ENCODE measurements at regions not wholly inside any gene's neighbourhood (a gene's known extent, or its start where the extent isn't known, plus 50 kb on each side); places are given as distances from the start of the nearest gene placed in this dataset.

- intact Hi-C loops (cut with DNase I; ENCODE audit: low total_unique reads), result no loop called here
- TF ChIP-seq CTCF (IDR thresholded peaks at IDR 0.05), result no peak
- no peaks in the 10 kb centered on the region for H3K4me1 ChIP-seq
Measured at GRCh38 chr7:13093160-13093559, 405.7 kb downstream of the ARL4A start.

GRCh38 chr7:13097499-13097898 is 410.1 kb downstream of the ARL4A start:
- TF ChIP-seq CTCF (IDR thresholded peaks at IDR 0.05), result no peak
- no peaks in the 10 kb centered on the region for H3K36me3 ChIP-seq
- no peak overlapping the region for H3K27ac ChIP-seq
- no peaks in the 10 kb centered on the region for H3K4me1 ChIP-seq
- no peaks in the 10 kb centered on the region for H3K9me3 ChIP-seq
- DNase-seq, result no peak
- H3K27me3 ChIP-seq, result no peaks in the 10 kb centered on the region
- H3K4me3 ChIP-seq, result no peak overlapping the region
- intact Hi-C loops (cut with DNase I; ENCODE audit: low total_unique reads), result no loop called here

More at GRCh38 chr7:13093160-13093559, 405.7 kb downstream of the ARL4A start:
- Histone ChIP-seq H3K9me3 (no peaks in the 10 kb centered on the region), H3K36me3 (no peaks in the 10 kb centered on the region), H3K27ac (no peak overlapping the region), H3K4me3 (no peak overlapping the region), H3K27me3 (no peaks in the 10 kb centered on the region)
- no peak for DNase-seq

- intact Hi-C loops (cut with DNase I; ENCODE audit: low total_unique reads), result no loop called here
- no peak overlapping the region for H3K27ac ChIP-seq
Measured at GRCh38 chr7:13098161-13098560, 410.7 kb downstream of the ARL4A start.

GRCh38 chr7:13099154-13099795 is 411.8 kb downstream of the ARL4A start:
- H3K4me1 ChIP-seq, result no peaks in the 10 kb centered on the region
- no peaks in the 10 kb centered on the region for H3K27me3 ChIP-seq
- H3K27ac ChIP-seq, result no peak overlapping the region
- DNase-seq, result no peak
- H3K9me3 ChIP-seq, result no peaks in the 10 kb centered on the region
- TF ChIP-seq CTCF (IDR thresholded peaks at IDR 0.05), result no peak
- intact Hi-C loops (cut with DNase I; ENCODE audit: low total_unique reads), result no loop called here
- no peak overlapping the region for H3K4me3 ChIP-seq
- no peaks in the 10 kb centered on the region for H3K36me3 ChIP-seq

More at GRCh38 chr7:13098161-13098560, 410.7 kb downstream of the ARL4A start:
- H3K4me1 ChIP-seq, result no peaks in the 10 kb centered on the region
- no peak for DNase-seq
- H3K27me3 ChIP-seq, result no peaks in the 10 kb centered on the region
- H3K36me3 ChIP-seq, result no peaks in the 10 kb centered on the region
- H3K4me3 ChIP-seq, result no peak overlapping the region
- no peak for TF ChIP-seq CTCF (IDR thresholded peaks at IDR 0.05)
- no peaks in the 10 kb centered on the region for H3K9me3 ChIP-seq

- no peaks in the 10 kb centered on the region for H3K27me3 ChIP-seq
- TF ChIP-seq CTCF (IDR thresholded peaks at IDR 0.05), result no peak
- DNase-seq, result no peak
- no peaks in the 10 kb centered on the region for H3K9me3 ChIP-seq
- intact Hi-C loops (cut with DNase I; ENCODE audit: low total_unique reads), result no loop called here
- no peaks in the 10 kb centered on the region for H3K4me1 ChIP-seq
- H3K36me3 ChIP-seq, result no peaks in the 10 kb centered on the region
- H3K4me3 ChIP-seq, result no peak overlapping the region
- H3K27ac ChIP-seq, result no peak overlapping the region
Measured at GRCh38 chr7:13104128-13104527, 416.7 kb downstream of the ARL4A start.

- no peak for DNase-seq
- no peak for TF ChIP-seq CTCF (IDR thresholded peaks at IDR 0.05)
- intact Hi-C loops (cut with DNase I; ENCODE audit: low total_unique reads), result no loop called here
- H3K36me3 ChIP-seq, result no peaks in the 10 kb centered on the region
- no peaks in the 10 kb centered on the region for H3K9me3 ChIP-seq
- no peak overlapping the region for H3K27ac ChIP-seq
- H3K4me3 ChIP-seq, result no peak overlapping the region
- H3K27me3 ChIP-seq, result no peaks in the 10 kb centered on the region
- H3K4me1 ChIP-seq, result no peaks in the 10 kb centered on the region
Measured at GRCh38 chr7:13105209-13105608, 417.8 kb downstream of the ARL4A start.
